Parathyroid adenoma (tissue), 2 donors: ENCODE measurements at regions not wholly inside any gene's neighbourhood (a gene's known extent, or its start where the extent isn't known, plus 50 kb on each side); places are given as distances from the start of the nearest gene placed in this dataset.

Source experiments
- H2AFZ ChIP-seq: fragments of 300-600 bp; sonication (generic); one replicate; pipeline ENCODE4 v1.7.0; 2017; ENCODE audit warnings: antibody characterized with exemption, mild to moderate bottlenecking
- H3K27ac ChIP-seq: fragments of 300-600 bp; sonication (generic); one replicate; pipeline ENCODE4 v1.7.0; 2017
- H3K27me3 ChIP-seq: fragments of 300-600 bp; sonication (generic); one replicate; pipeline ENCODE4 v1.7.0; 2017; ENCODE audit warnings: low read length; ENCODE audit not compliant: control insufficient read depth, insufficient read depth
- H3K36me3 ChIP-seq: fragments of 300-600 bp; sonication (generic); one replicate; pipeline ENCODE4 v1.7.0; 2017; ENCODE audit warnings: low read length; ENCODE audit not compliant: control insufficient read depth, insufficient read depth
- H3K4me1 ChIP-seq: fragments of 300-600 bp; sonication (generic); one replicate; pipeline ENCODE4 v1.7.0; 2017; ENCODE audit warnings: control low read depth
- H3K4me2 ChIP-seq: fragments of 300-600 bp; sonication (generic); one replicate; pipeline ENCODE4 v1.7.0; 2017; ENCODE audit warnings: low read length
- H3K4me3 ChIP-seq: fragments of 300-600 bp; sonication (generic); one replicate; pipeline ENCODE4 v1.7.0; 2017; ENCODE audit warnings: low read depth, low read length
- H3K79me2 ChIP-seq: fragments of 300-600 bp; sonication (generic); one replicate; pipeline ENCODE4 v1.7.0; 2017; ENCODE audit warnings: control low read depth
- H3K9ac ChIP-seq: fragments of 300-600 bp; sonication (generic); one replicate; pipeline ENCODE4 v1.7.0; 2017; ENCODE audit warnings: mild to moderate bottlenecking
- H3K9me3 ChIP-seq: fragments of 300-600 bp; sonication (generic); one replicate; pipeline ENCODE4 v1.7.0; 2017; ENCODE audit warnings: low read length; ENCODE audit not compliant: control insufficient read depth
- TF ChIP-seq, protein P1 (sequence below): fragments of 300-600 bp; sonication (generic); IDR thresholded peaks from one replicate; pipeline ENCODE4 v1.7.0; 2017; ENCODE audit warnings: antibody characterized with exemption, mild to moderate bottlenecking
- donor health status: primary hyperparathyroidism.

GRCh38 chr14:42424501-42424900, 817.8 kb downstream of the LRFN5 start:
- Histone ChIP-seq H3K27ac (no peak overlapping the region), H3K36me3 (no peaks in the 10 kb centered on the region), H3K9me3 (no peaks in the 10 kb centered on the region), H3K4me2 (no peak overlapping the region), H3K4me1 (no peaks in the 10 kb centered on the region), H2AFZ (no peak overlapping the region), H3K79me2 (no peaks in the 10 kb centered on the region), H3K27me3 (no peaks in the 10 kb centered on the region), H3K9ac (no peak overlapping the region), H3K4me3 (no peak overlapping the region)
- TF ChIP-seq, protein P1, sequence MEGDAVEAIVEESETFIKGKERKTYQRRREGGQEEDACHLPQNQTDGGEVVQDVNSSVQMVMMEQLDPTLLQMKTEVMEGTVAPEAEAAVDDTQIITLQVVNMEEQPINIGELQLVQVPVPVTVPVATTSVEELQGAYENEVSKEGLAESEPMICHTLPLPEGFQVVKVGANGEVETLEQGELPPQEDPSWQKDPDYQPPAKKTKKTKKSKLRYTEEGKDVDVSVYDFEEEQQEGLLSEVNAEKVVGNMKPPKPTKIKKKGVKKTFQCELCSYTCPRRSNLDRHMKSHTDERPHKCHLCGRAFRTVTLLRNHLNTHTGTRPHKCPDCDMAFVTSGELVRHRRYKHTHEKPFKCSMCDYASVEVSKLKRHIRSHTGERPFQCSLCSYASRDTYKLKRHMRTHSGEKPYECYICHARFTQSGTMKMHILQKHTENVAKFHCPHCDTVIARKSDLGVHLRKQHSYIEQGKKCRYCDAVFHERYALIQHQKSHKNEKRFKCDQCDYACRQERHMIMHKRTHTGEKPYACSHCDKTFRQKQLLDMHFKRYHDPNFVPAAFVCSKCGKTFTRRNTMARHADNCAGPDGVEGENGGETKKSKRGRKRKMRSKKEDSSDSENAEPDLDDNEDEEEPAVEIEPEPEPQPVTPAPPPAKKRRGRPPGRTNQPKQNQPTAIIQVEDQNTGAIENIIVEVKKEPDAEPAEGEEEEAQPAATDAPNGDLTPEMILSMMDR: no peak

GRCh38 chr14:42421377-42422078, 814.9 kb downstream of the LRFN5 start:
- TF ChIP-seq, protein P1: no peak
- Histone ChIP-seq H3K27ac (no peak overlapping the region), H3K4me3 (no peak overlapping the region), H3K4me1 (no peaks in the 10 kb centered on the region), H3K9ac (no peak overlapping the region), H2AFZ (no peak overlapping the region), H3K9me3 (no peaks in the 10 kb centered on the region), H3K79me2 (no peaks in the 10 kb centered on the region), H3K4me2 (no peak overlapping the region), H3K36me3 (no peaks in the 10 kb centered on the region), H3K27me3 (no peaks in the 10 kb centered on the region)

DNA sequence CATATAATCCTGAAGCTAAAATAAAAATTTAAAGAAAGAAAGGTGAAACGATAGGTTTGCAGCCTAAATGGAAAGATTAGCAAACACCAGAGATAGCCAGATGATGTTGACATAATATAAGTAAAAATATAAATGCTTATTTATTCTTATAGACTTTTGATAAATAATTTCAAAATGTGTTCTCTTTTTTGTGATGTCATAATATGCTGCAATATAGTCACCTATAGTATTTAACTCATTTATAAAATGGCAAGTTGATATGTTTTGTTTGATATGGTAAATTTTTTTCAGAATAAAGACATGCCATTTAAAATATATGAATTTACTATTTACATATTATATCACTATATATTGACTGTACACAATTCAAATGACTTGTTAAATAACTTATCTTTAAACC, 813.4 kb downstream of the LRFN5 start:
- no peaks in the 10 kb centered on the region for H3K27me3 ChIP-seq
- H3K4me1 ChIP-seq: no peaks in the 10 kb centered on the region
- no peak overlapping the region for H3K9ac ChIP-seq
- TF ChIP-seq, protein P1: no peak
- H2AFZ ChIP-seq: no peak overlapping the region
- no peak overlapping the region for H3K27ac ChIP-seq
- no peaks in the 10 kb centered on the region for H3K9me3 ChIP-seq
- H3K4me3 ChIP-seq: no peak overlapping the region
- no peaks in the 10 kb centered on the region for H3K79me2 ChIP-seq
- no peak overlapping the region for H3K4me2 ChIP-seq
- H3K36me3 ChIP-seq: no peaks in the 10 kb centered on the region

DNA sequence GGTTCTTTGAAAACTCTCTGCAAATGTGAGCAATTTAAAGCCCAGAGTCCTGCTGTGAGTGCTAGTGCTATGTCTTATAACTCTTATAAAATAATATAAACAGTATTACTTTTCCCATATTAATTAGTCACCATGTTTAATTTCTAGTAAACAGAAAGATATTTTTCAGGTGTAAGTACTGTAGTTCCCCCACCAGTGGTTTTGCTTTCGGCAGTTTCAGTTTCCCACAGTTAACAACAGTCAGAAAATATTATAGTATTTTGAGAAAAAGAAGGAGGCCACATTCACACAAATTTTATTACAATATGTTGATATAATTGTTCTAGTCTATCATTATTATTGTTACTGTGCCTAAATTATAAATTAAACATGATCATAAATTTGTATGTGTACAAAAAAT, 800.5 kb downstream of the LRFN5 start:
- H3K27me3 ChIP-seq: no peaks in the 10 kb centered on the region
- H2AFZ ChIP-seq: no peak overlapping the region
- H3K9ac ChIP-seq: no peak overlapping the region
- no peaks in the 10 kb centered on the region for H3K4me1 ChIP-seq
- no peaks in the 10 kb centered on the region for H3K9me3 ChIP-seq
- TF ChIP-seq, protein P1: no peak
- no peaks in the 10 kb centered on the region for H3K36me3 ChIP-seq
- no peaks in the 10 kb centered on the region for H3K79me2 ChIP-seq
- no peak overlapping the region for H3K4me3 ChIP-seq
- H3K27ac ChIP-seq: no peak overlapping the region
- H3K4me2 ChIP-seq: no peak overlapping the region
